Upper lobe of right lung (tissue), 1 donor: ENCODE measurements at regions not wholly inside any gene's neighbourhood (a gene's known extent, or its start where the extent isn't known, plus 50 kb on each side); places are given as distances from the start of the nearest gene placed in this dataset.

Source experiments
- ATAC-seq: fragments of 200-7000 bp; cut with Tn5 transposase; one replicate; pipeline ENCODE4 v1.9.1; 2020; ENCODE audit warnings: mild to moderate bottlenecking, moderate library complexity
- DNase-seq: peaks from one replicate; pipeline ENCODE4 v3.0.0-alpha.2; 2020
- H3K27ac ChIP-seq: fragments of 200-600 bp; one replicate; pipeline ENCODE4 v1.8.0; 2022
- H3K27me3 ChIP-seq: fragments of 200-600 bp; one replicate; pipeline ENCODE4 v1.8.0; 2022; ENCODE audit warnings: mild to moderate bottlenecking
- H3K36me3 ChIP-seq: fragments of 200-600 bp; one replicate; pipeline ENCODE4 v1.8.0; 2022
- H3K4me1 ChIP-seq: fragments of 200-600 bp; one replicate; pipeline ENCODE4 v1.8.0; 2022
- H3K4me3 ChIP-seq: fragments of 200-600 bp; one replicate; pipeline ENCODE4 v1.8.0; 2022; ENCODE audit warnings: mild to moderate bottlenecking
- H3K9me3 ChIP-seq: fragments of 200-600 bp; one replicate; pipeline ENCODE4 v1.8.0; 2022
- intact Hi-C: fragments of 100-400 bp; cut with DNase I; formaldehyde crosslinking; loops from one replicate; pipeline ENCODE4 v1.11.0; 2022
- TF ChIP-seq, protein P1 (sequence below): fragments of 200-600 bp; IDR thresholded peaks from one replicate; pipeline ENCODE4 v1.8.0; 2022; ENCODE audit warnings: antibody characterized with exemption
- donor health status: DM: no; HTN: yes; CAD: no; lungs with severe emphysema.

DNA sequence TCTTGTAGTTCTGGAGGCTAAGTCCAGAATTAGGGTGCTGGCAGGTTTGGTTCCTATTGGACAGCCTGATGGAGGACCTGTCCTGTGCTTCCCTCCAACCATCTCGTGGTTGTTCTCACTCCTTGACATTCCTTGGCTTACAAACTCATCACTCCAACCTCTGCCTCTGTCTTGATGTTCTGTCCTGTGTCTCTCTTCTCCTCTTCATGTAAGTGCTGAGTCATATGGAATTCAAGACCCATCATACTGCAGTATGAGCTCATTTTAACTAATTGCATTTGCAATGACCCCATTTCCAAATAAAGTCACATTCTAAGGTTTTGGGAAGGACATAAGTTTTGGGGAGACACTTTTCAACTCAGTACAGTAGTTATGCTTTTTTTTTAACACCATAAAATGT, 374.7 kb downstream of the TRIB2 start:
- Histone ChIP-seq H3K36me3 (no peaks in the 10 kb centered on the region), H3K4me1 (no peaks in the 10 kb centered on the region), H3K27me3 (no peaks in the 10 kb centered on the region), H3K4me3 (no peak overlapping the region), H3K9me3 (no peaks in the 10 kb centered on the region), H3K27ac (no peak overlapping the region)
- ATAC-seq (no peak), DNase-seq (no peak)
- TF ChIP-seq, protein P1, sequence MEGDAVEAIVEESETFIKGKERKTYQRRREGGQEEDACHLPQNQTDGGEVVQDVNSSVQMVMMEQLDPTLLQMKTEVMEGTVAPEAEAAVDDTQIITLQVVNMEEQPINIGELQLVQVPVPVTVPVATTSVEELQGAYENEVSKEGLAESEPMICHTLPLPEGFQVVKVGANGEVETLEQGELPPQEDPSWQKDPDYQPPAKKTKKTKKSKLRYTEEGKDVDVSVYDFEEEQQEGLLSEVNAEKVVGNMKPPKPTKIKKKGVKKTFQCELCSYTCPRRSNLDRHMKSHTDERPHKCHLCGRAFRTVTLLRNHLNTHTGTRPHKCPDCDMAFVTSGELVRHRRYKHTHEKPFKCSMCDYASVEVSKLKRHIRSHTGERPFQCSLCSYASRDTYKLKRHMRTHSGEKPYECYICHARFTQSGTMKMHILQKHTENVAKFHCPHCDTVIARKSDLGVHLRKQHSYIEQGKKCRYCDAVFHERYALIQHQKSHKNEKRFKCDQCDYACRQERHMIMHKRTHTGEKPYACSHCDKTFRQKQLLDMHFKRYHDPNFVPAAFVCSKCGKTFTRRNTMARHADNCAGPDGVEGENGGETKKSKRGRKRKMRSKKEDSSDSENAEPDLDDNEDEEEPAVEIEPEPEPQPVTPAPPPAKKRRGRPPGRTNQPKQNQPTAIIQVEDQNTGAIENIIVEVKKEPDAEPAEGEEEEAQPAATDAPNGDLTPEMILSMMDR: no peak
- intact Hi-C loops: no loop called here

DNA sequence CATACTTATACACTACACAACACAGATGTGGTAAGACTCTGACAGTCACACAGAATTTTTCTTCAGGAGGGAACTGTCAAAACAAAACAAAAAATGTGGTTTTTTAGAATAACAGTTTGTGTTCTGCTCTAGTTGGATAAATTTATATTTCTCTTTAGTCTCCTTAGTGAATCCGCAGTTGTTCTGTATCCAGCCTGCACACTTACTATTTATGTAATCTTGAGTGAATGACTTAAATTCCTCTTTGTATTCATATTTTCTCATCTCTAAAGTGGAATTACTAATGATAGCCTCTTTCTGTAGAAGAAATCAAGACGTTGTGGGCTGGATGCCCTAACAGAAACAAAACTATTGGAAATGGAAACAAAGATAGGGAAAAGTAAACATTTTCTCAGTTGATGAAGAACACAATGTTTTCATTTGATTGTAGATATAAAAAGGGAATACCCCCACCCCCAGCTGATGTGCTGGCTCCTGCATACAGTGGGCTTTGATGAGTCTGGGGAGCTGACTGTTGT, 375.2 kb downstream of the TRIB2 start:
- no peak overlapping the region for H3K27ac ChIP-seq
- TF ChIP-seq, protein P1: no peak
- no peak for ATAC-seq
- H3K4me3 ChIP-seq: no peak overlapping the region
- intact Hi-C loops: no loop called here
- no peaks in the 10 kb centered on the region for H3K9me3 ChIP-seq
- H3K36me3 ChIP-seq: no peaks in the 10 kb centered on the region
- DNase-seq: no peak
- H3K4me1 ChIP-seq: no peaks in the 10 kb centered on the region
- H3K27me3 ChIP-seq: no peaks in the 10 kb centered on the region

DNA sequence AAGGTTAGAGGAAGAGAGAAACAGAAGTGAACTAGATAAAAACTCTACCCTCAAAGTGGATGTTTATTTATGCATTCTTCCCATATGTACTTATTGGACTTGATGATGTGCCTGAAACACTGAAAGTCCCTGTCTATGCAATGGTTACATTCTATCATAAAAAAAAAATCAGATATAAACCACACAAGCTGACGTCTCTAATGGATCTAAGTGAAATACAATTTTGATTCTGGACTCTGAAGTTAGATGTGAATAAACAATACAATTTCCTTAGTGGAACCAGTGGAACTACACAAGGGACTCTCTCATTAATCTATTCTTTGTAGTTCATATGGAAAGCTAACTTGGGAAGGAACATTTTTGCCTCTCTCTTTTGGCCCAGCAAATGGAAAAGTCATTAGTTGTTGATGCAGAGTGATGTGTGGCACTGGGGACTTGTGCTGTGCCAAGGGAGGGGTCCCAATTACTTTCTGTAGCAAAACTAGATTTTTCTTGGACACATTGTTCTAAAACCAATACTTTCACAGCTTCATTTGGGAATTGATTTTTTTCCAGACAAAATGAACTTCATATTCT, 376.8 kb downstream of the TRIB2 start:
- TF ChIP-seq, protein P1: no peak
- H3K27ac ChIP-seq: no peak overlapping the region
- no peaks in the 10 kb centered on the region for H3K36me3 ChIP-seq
- no peaks in the 10 kb centered on the region for H3K27me3 ChIP-seq
- DNase-seq (no peak), ATAC-seq (no peak)
- H3K9me3 ChIP-seq: no peaks in the 10 kb centered on the region
- intact Hi-C loops: no loop called here
- H3K4me1 ChIP-seq: no peaks in the 10 kb centered on the region
- H3K4me3 ChIP-seq: no peak overlapping the region

DNA sequence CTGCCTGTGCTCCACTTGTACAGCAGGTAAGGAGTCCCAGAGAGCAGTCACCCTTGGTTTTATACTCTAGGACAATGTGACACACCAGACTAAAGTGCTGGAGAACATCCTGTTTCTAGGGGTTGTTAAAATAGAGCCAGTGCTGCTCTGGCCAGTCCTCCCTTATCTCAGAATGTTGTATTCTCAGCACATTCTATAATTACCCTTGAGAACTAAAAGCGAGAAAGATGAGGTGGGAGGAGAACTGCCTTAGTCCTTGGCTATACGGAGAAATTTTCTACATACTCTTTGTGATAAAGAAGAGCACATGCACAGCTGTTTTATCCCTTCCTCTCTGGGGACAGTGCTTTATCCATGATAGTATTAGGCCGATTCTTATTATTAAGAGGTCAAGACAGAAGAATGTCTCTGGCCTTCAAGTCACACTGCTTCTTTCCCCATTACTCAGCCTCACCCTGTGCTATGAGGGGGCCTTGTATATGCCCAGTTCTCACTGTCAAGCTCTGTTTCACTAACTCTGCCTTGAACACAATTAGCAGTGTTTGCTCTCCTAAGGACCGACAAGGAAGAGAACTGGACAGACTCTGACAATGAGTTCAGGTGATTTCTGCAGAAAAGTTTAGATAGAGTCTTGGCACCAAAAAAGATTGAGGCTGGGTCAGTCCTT, 385.8 kb downstream of the TRIB2 start:
- Histone ChIP-seq H3K27me3 (no peaks in the 10 kb centered on the region), H3K9me3 (no peaks in the 10 kb centered on the region), H3K27ac (no peak overlapping the region), H3K4me3 (no peak overlapping the region), H3K4me1 (no peaks in the 10 kb centered on the region), H3K36me3 (no peaks in the 10 kb centered on the region)
- TF ChIP-seq, protein P1: no peak
- DNase-seq (no peak), ATAC-seq (no peak)
- intact Hi-C loops: no loop called here

DNA sequence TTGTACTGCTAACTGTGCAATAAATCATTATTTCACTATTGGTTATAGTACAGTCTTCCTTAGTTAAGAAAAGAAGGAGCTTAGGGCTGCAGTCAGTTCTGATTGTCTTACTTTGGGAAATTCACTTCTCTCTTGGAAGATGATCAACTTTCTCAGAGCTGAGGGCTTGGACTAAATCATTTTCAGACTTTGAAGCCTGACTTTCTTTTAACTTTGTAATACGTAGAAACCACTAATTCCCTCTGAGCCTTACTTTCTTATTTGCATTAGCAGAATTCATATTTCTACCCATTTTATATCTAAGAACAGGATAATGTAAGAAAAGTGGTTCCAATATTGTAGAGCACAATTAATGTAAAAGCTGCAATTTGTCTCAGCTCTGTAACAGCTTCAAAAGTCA, 386.4 kb downstream of the TRIB2 start:
- Histone ChIP-seq H3K4me1 (no peaks in the 10 kb centered on the region), H3K27me3 (no peaks in the 10 kb centered on the region), H3K27ac (no peak overlapping the region), H3K36me3 (no peaks in the 10 kb centered on the region), H3K9me3 (no peaks in the 10 kb centered on the region), H3K4me3 (no peak overlapping the region)
- DNase-seq (no peak), ATAC-seq (no peak)
- intact Hi-C loops: no loop called here
- TF ChIP-seq, protein P1: no peak
